Nephron progenitor cell (in vitro differentiated cells): ENCODE measurements at regions not wholly inside any gene's neighbourhood (a gene's known extent, or its start where the extent isn't known, plus 50 kb on each side); places are given as distances from the start of the nearest gene placed in this dataset.
"Not testable (repeated sequence)": the region's sequence is repeated elsewhere in the genome, so short reads cannot be mapped to it uniquely, and the experiment has no call there.

ENCODE experiments used
- DNase-seq: peaks from one replicate; pipeline ENCODE4 v3.0.0; 2021
- H3K27ac Mint-ChIP-seq: 2 replicates; pipeline ENCODE4 v1.8.0; 2021; ENCODE audit warnings: mild to moderate bottlenecking, moderate library complexity, mixed read lengths
- H3K27me3 Mint-ChIP-seq: 2 replicates; pipeline ENCODE4 v1.8.0; 2021; ENCODE audit warnings: mild to moderate bottlenecking, low read depth, mixed read lengths; ENCODE audit not compliant: poor library complexity
- H3K36me3 Mint-ChIP-seq: 2 replicates; pipeline ENCODE4 v1.8.0; 2021; ENCODE audit warnings: low read depth, mixed read lengths
- H3K4me1 Mint-ChIP-seq: 2 replicates; pipeline ENCODE4 v1.8.0; 2021; ENCODE audit warnings: mixed read lengths
- H3K4me3 Mint-ChIP-seq: 2 replicates; pipeline ENCODE4 v1.8.0; 2021; ENCODE audit warnings: mild to moderate bottlenecking, moderate library complexity, mixed read lengths
- H3K9me3 Mint-ChIP-seq: 2 replicates; pipeline ENCODE4 v1.8.0; 2021; ENCODE audit warnings: mild to moderate bottlenecking, moderate library complexity, mixed read lengths
- CTCF ChIP-seq: fragments of 200-600 bp; sonication (generic); IDR thresholded peaks from 2 replicates; pipeline ENCODE4 v1.5.0; 2021; ENCODE audit warnings: antibody characterized with exemption

- Mint-ChIP-seq H3K4me1 (peaks cover 23% of the 10 kb centered on the region), H3K4me3 (no peak overlapping the region), H3K9me3 (peaks cover 3% of the 10 kb centered on the region), H3K36me3 (no peaks in the 10 kb centered on the region), H3K27ac (no peak overlapping the region), H3K27me3 (peaks cover 7% of the 10 kb centered on the region)
- no peak for TF ChIP-seq CTCF
- DNase-seq, result no peak
These were observed 711.2 kb upstream of the NRP1 start for GRCh38 chr10:34045571-34046190.

- Mint-ChIP-seq H3K9me3 (no peaks in the 10 kb centered on the region), H3K36me3 (no peaks in the 10 kb centered on the region), H3K4me1 (peaks cover 10% of the 10 kb centered on the region), H3K4me3 (no peak overlapping the region), H3K27me3 (no peaks in the 10 kb centered on the region), H3K27ac (no peak overlapping the region)
- DNase-seq, result no peak
- no peak for TF ChIP-seq CTCF
These were observed 707.4 kb upstream of the NRP1 start for GRCh38 chr10:34041871-34042270.

GRCh38 chr10:34037499-34037898, 703.0 kb upstream of the NRP1 start:
- Mint-ChIP-seq H3K9me3 (peaks cover 21% of the 10 kb centered on the region), H3K4me1 (no peaks in the 10 kb centered on the region), H3K27me3 (no peaks in the 10 kb centered on the region), H3K4me3 (no peak overlapping the region), H3K36me3 (no peaks in the 10 kb centered on the region), H3K27ac (no peak overlapping the region)
- DNase-seq, result no peak
- no peak for TF ChIP-seq CTCF

GRCh38 chr10:34035241-34035790, 700.8 kb upstream of the NRP1 start:
- H3K36me3 Mint-ChIP-seq, H3K27me3 Mint-ChIP-seq, H3K4me3 Mint-ChIP-seq, DNase-seq, H3K27ac Mint-ChIP-seq, H3K4me1 Mint-ChIP-seq: not testable (repeated sequence)
- H3K9me3 Mint-ChIP-seq, result peaks cover 21% of the 10 kb centered on the region

- no peak for TF ChIP-seq CTCF
- DNase-seq, result no peak
- no peaks in the 10 kb centered on the region for H3K27me3 Mint-ChIP-seq
- no peak overlapping the region for H3K27ac Mint-ChIP-seq
- H3K4me3 Mint-ChIP-seq, result no peak overlapping the region
- H3K4me1 Mint-ChIP-seq, result no peaks in the 10 kb centered on the region
- no peaks in the 10 kb centered on the region for H3K36me3 Mint-ChIP-seq
- H3K9me3 Mint-ChIP-seq, result peaks cover 21% of the 10 kb centered on the region
These were observed 698.6 kb upstream of the NRP1 start for GRCh38 chr10:34033078-34033477.

- no peak for TF ChIP-seq CTCF
- DNase-seq, result no peak
- Mint-ChIP-seq H3K27ac (no peak overlapping the region), H3K27me3 (no peaks in the 10 kb centered on the region), H3K4me1 (peaks cover 4% of the 10 kb centered on the region), H3K4me3 (no peak overlapping the region), H3K9me3 (peaks cover 21% of the 10 kb centered on the region), H3K36me3 (no peaks in the 10 kb centered on the region)
These were observed 698.1 kb upstream of the NRP1 start for GRCh38 chr10:34032564-34032963.
